HG02798 (cell line): ENCODE measurements at regions not wholly inside any gene's neighbourhood (a gene's known extent, or its start where the extent isn't known, plus 50 kb on each side); places are given as distances from the start of the nearest gene placed in this dataset.

Experiments used
- ATAC-seq: cut with Tn5 transposase; IDR thresholded peaks from one replicate; pipeline ENCODE4 v1.9.1; 2021; ENCODE audit warnings: mild to moderate bottlenecking; ENCODE audit not compliant: unreplicated experiment, poor library complexity

DNA sequence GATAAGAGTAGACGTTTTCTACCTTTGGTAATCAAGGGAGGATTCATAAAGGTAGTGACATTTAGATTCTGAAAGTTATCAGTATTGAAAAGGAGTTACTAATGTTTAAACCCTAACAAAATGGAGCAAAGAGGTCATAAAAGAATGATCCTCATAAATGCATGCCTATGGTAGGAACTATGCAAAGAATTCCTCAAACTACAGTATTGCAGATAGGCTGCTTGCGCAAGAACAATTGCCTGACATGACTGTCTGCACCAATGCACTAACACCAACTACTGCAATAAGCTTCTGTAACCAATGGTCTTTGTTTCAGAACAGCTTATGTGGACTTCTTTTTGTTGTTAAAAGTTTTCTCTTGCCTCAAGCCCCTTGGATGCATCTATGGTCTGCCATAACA is 597.3 kb upstream of the ADGRL4 start:
- ATAC-seq = no peak

DNA sequence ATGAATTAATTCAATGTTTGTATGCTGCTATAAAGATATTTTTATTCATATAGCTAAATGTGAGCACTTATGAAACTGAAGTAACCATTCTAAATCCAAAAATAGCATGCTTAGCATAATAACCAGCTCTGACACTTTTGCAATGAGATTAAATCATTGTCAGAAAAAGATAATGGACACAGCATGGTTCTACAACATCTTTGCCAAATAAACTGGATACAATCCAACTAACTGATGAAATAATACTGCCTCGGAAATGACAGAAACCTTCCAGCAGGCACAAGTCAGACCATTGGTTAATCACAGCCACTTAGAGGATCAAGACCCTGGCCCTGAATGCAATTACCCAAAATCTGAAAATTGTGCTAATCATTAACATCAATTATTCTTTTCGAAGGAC is 592.7 kb upstream of the ADGRL4 start:
- ATAC-seq = no peak

GRCh38 chr1:79595931-79596330 is 589.4 kb upstream of the ADGRL4 start:
- ATAC-seq = no peak

DNA sequence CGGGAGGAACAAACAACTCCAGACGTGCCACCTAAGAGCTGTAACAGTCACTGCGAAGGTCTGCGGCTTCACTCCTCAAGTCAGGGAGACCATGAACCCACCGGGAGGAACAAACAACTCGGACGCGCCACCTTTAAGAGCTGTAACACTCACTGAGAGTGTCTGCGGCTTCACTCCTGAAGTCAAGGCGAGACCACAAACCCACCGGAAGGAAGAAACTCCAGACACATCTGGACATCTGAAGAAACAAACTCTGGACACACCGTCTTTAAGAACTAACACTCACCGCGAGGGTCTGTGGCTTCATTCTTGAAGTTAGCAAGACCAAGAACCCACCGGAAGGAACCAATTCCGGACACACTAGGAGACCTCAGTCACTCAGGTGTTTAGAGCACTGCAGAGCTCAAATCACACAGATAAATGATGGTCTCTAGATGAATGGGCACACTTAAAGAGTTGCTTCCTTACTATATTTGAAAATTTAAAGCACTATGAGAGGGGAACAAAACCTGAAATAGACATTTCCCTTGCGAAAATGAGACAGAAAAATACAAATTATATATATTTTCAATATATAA is 587.7 kb upstream of the ADGRL4 start:
- no peak for ATAC-seq

GRCh38 chr1:79592707-79593106 is 586.2 kb upstream of the ADGRL4 start:
- ATAC-seq = no peak

GRCh38 chr1:79588719-79589118 is 582.2 kb upstream of the ADGRL4 start:
- no peak for ATAC-seq

DNA sequence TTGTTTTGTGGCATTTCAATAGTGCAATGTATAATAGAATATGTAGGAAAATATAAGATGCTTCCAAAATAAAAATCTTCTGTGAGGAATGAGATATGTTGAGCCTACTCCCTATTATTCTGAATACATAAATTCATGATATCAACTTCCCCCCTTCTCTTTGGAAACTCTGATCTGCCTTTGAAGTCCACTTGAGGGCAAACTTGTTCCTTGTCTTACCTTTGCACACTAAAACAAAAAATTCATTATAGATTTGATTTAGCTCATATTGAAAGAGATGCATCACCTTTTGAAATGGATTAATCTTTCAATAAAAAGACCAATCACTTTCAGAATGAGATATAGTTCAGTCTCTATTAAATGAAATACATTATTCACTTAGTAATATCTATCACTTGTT is 580.7 kb upstream of the ADGRL4 start:
- ATAC-seq = no peak

- no peak for ATAC-seq
These were observed 579.3 kb upstream of the ADGRL4 start for GRCh38 chr1:79585801-79586200.

DNA sequence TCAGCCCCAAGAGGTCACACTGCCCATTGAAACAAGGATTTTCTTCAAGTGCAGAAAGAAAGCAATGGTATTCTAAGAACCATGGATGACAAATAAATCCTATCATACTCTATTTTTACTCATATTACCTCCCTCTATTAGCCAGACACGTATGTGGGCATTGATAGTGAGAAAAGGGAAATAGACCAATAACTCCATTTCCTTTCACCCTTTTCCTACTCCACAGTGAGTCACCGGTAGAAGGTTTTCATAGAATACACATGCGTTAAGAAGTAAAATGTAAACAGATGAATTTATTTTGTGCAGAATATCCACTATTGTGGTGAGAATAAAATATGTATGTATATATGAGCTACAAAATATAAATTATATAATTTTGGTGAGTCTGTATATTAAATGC is 568.9 kb upstream of the ADGRL4 start:
- no peak for ATAC-seq

GRCh38 chr1:79568411-79568810 is 561.9 kb upstream of the ADGRL4 start:
- ATAC-seq = no peak

DNA sequence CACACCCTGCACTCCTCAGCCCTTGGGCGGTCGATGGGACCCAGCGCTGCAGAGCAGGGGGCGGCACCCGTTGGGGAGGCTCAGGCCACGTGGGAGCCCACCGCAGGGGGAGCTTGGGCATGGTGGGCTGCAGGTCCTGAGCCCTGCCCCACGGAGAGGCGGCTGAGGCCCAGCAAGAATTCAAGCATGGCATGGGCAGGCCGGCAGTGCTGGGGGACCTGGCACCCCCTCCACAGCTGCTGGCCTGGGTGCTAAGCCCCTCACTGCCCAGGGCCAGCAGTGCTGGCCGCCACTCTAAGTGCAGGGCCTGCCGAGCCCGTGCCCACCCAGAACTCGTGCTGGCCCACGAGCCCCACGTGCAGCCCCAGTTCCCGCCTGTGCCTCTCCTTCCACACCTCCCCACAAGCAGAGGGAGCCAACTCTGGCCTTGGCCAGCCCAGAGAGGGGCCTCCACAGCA is 555.0 kb upstream of the ADGRL4 start:
- ATAC-seq = no peak

- no peak for ATAC-seq
These were observed 549.7 kb upstream of the ADGRL4 start for GRCh38 chr1:79556189-79556588.

DNA sequence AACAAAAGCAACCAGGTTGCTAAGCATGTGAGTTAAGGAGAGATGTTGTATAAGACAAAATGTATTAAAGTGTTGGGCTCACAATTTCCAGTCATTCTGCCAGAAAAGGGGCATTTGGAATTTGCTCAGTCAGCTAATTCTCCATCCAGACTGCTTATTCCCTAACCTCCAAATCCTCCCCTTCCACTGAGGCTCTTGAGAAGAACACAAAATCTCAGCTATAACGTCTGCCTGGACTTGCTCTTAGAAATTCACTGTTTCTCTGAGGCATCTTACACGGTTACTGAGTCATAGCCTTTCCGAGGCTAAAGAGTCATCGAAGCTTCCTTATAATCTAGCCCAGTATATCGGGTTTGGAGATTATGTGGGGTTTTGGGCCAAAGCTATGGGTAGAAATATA is 548.2 kb upstream of the ADGRL4 start:
- ATAC-seq = no peak

DNA sequence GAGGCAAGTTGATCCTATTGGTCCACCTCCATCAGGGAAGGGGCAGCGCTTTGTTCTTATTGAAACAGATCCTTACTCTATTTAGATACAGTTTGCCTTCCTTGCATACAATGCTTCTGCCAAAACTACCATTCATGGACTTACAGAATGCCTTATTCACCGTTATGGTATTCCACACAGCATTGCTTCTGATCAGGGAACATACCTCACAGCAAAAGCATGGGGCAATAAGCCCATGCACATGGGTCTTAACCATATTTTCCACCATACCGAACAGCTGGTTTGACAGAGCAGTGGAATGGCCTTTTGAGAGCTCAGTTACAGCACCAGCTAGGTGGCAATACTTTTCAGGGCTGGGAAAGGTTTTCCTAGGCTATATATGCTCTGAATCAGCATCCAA is 544.8 kb upstream of the ADGRL4 start:
- no peak for ATAC-seq

DNA sequence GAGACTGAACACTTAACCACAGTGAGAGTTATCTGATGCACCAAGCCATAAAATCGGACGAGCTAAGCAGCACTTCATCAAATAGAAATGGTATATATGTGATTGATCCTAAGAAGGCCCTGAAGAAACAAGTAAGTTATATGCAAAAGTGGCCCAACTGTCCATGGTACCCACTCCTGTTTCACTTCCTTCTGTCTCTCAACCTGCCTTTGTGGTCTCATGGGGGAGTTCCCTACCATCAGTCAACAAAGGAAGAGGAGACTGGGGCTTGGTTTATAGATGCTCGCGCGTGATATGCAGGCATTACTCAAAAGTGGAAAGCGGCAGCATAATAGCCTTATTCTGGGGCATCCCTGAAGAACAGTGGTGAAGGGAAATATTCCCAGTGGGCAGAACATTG is 543.9 kb upstream of the ADGRL4 start:
- no peak for ATAC-seq

DNA sequence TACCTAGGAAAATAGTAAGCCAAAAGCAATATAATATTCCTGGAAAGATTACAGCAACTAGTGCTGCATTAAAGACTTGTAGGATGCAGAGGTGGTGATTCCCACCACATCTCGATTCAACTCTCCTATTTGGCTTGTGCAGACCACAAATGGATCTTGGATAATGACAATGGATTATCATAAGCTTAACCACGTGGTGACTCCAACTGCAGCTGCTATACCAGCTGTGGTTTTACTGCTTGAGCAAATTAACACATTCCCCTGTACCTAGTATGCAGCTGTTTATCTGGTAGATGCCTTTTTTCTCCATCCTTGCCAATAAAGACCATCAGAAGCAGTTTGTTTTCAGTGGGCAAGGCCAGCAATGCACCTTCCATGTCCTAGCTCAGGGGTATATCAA is 542.7 kb upstream of the ADGRL4 start:
- no peak for ATAC-seq

DNA sequence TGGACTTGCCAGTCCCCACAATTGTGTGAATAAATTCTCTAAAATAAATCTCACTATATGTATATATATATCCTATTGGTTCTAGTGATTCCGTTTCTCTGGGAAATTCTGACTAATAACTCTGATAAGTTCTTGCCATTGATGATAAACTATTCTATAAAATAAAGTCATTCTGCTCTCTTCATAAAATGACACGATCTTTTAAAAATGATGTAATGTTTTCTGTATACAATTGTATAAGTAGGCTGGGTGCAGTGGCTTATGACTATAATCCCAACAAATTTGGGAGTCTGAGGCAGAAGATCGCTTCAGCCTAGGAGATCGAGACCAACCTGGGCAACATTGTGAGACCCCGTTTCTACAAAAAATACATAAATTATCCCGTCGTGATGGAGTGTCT is 541.0 kb upstream of the ADGRL4 start:
- no peak for ATAC-seq

DNA sequence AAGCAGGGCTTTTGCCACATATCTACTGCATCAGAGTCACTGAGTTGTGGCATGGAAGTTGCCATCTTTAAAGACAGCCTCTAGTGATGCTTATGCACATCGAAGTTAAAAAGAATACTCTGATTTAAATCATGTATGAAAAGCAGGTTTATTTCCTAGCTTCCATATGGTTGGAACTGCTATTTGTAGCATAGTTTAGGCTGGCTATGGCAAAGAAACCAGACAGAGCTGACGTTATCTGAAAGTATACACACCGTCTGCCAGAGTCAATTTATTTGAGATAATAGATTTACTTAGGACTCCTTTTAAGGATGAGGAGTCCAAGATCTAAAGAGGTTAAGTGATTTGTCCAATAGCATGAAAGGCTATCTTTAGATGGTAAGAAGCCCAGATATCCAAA is 536.9 kb upstream of the ADGRL4 start:
- ATAC-seq = no peak

- no peak for ATAC-seq
These were observed 532.5 kb upstream of the ADGRL4 start for GRCh38 chr1:79539001-79539400.

GRCh38 chr1:79532555-79532954 is 526.0 kb upstream of the ADGRL4 start:
- ATAC-seq = no peak

DNA sequence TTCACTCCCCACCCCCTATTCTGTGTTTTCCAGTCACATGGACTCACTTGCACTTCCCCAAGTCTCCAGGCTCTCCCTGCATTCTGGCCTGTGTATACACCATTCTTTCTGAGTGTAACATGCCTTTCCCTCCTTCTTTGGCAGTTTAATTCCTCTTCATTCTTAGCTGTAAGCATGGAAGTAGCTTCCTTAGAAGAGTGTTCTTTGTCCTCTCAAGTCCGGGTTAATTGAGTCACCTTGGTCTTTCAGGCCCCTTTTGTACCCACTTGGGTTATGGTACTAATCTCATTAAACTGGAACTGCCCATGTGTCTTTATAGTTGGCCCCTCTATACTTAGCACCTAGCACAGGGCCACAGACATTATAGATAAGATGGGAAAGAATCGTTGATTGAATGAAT is 525.3 kb upstream of the ADGRL4 start:
- ATAC-seq = no peak

DNA sequence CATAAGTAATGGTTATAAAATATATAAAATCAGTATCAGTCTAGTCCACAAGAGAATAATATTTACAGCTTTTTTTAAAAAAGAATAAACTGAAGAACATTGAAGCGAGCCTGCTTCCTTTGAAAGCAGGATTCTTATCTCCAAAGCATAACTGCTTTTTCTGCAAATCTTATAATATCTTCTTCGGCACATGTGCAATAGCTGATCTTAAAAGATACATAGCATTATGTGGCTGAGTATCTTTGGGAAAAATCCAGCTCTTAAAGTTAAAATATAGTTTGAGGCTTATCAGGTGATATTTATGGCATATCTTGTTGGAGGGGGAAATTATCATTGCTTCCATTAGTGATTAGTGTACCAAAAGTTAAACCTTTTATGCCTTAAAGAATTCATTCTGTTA is 523.9 kb upstream of the ADGRL4 start:
- ATAC-seq = no peak

DNA sequence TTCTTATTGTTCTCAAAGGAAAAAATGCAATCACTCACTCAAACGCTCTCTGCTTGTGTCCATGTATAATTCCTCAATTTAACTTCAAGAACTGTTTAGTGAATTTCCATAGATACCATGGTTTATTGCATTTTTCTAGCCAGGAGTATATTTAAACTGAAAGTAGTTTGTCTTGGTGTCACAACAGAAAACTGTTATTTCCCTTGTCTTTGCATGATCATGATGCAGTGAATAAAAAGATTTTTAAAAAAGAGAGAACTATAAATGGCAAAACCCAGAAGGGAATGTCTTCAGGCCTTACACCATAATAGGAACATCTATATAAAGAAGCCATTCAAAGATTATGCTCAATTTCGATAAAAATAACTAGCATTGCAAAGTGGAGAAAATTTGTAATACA is 523.5 kb upstream of the ADGRL4 start:
- ATAC-seq = no peak
